ENCODE measurements at regions not wholly inside any gene's neighbourhood (a gene's known extent, or its start where the extent isn't known, plus 50 kb on each side); places are given as distances from the start of the nearest gene placed in this dataset.

GRCh38 chr2:239745386-239746227 is 279.5 kb downstream of the NDUFA10 start:
- no peak overlapping the region for H3K4me3 Mint-ChIP-seq
- no peaks in the 10 kb centered on the region for H3K9me3 Mint-ChIP-seq
- DNase-seq (ENCODE audit: low spot score in 2 of 2) (no peak), ATAC-seq (replicated peaks; ENCODE audit: extremely low read depth, poor library complexity, severe bottlenecking) (no peak)
- peaks cover 5% of the 10 kb centered on the region for H3K4me1 Mint-ChIP-seq
- no peaks in the 10 kb centered on the region for H3K27me3 Mint-ChIP-seq
- no peaks in the 10 kb centered on the region for H3K36me3 Mint-ChIP-seq (ENCODE audit: insufficient read depth)
- no peak overlapping the region for H3K27ac Mint-ChIP-seq (ENCODE audit: low read depth)

- ATAC-seq (replicated peaks; ENCODE audit: extremely low read depth, poor library complexity, severe bottlenecking) (no peak), DNase-seq (ENCODE audit: low spot score in 2 of 2) (no peak)
- no peaks in the 10 kb centered on the region for H3K9me3 Mint-ChIP-seq
- H3K4me1 Mint-ChIP-seq, result peaks cover 5% of the 10 kb centered on the region
- H3K36me3 Mint-ChIP-seq (ENCODE audit: insufficient read depth), result no peaks in the 10 kb centered on the region
- H3K27ac Mint-ChIP-seq (ENCODE audit: low read depth), result no peak overlapping the region
- no peak overlapping the region for H3K4me3 Mint-ChIP-seq
- no peaks in the 10 kb centered on the region for H3K27me3 Mint-ChIP-seq
Observed at GRCh38 chr2:239744706-239745340, 280.3 kb downstream of the NDUFA10 start.

GRCh38 chr2:239743206-239743605 is 281.9 kb downstream of the NDUFA10 start:
- ATAC-seq (replicated peaks; ENCODE audit: extremely low read depth, poor library complexity, severe bottlenecking) (no peak), DNase-seq (ENCODE audit: low spot score in 2 of 2) (no peak)
- Mint-ChIP-seq H3K27ac (ENCODE audit: low read depth) (no peak overlapping the region), H3K9me3 (no peaks in the 10 kb centered on the region), H3K36me3 (ENCODE audit: insufficient read depth) (no peaks in the 10 kb centered on the region), H3K4me3 (no peak overlapping the region), H3K4me1 (peaks cover 5% of the 10 kb centered on the region), H3K27me3 (no peaks in the 10 kb centered on the region)

DNA sequence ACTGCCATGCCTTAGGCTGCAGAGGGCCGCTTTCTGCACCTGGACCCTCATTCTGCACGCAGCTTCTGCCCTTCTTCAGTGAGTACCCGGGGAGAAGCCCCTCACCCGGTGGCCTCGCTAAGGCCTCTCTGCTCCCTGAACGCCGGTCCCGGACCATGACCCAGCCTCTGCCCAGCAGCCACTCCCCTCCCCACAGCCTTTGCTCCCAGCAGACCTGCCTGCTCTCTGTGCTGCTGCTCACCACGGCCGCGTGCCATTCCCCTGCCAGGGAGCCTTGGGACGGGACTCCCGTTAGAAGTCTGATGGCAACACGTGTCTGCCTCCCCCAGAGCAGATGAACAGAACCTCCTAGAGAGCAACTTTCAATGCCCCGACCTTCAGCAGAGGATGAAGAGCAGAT is 282.8 kb downstream of the NDUFA10 start:
- Mint-ChIP-seq H3K4me1 (peaks cover 2% of the 10 kb centered on the region), H3K9me3 (no peaks in the 10 kb centered on the region), H3K4me3 (no peak overlapping the region), H3K36me3 (ENCODE audit: insufficient read depth) (no peaks in the 10 kb centered on the region), H3K27me3 (no peaks in the 10 kb centered on the region), H3K27ac (ENCODE audit: low read depth) (no peak overlapping the region)
- DNase-seq (ENCODE audit: low spot score in 2 of 2) (no peak), ATAC-seq (replicated peaks; ENCODE audit: extremely low read depth, poor library complexity, severe bottlenecking) (no peak)

DNA sequence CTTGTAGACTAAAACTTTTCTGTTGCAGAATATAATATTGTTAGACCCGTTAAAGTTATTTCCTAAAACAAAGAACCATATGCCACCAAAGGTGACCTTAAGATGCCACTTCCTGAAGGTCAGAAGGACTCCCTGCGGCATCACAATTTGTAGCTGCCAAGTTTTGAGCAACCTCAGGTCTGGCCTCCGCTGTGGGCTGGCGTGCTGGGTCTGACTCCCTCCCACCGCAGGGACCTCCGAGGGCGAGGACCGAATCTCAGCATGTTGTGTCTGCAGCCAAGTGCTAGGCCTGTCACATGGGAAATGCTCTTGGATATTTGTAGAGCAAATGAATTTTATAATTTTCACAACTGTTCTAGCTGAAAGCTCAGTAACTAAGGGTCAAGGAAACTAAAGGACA is 285.9 kb downstream of the NDUFA10 start:
- ATAC-seq (replicated peaks; ENCODE audit: extremely low read depth, poor library complexity, severe bottlenecking), result no peak
- H3K4me3 Mint-ChIP-seq, result no peak overlapping the region

DNA sequence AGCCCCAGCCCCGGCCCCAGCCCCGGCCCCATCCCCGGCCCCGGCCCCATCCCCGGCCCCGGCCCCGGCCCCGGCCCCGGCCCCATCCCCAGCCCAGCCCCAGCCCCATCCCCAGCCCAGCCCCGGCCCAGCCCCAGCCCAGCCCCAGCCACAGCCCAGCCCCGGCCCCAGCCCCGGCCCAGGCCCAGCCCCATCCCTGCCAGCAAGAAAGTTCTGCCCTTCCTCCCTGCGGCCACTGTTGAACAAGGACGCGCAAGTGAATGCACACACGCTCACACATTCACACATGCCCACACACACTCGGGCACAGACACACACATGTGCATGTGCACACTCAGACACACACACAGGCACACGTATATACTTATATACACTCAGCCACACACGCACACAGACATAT is 287.0 kb downstream of the NDUFA10 start:
- Mint-ChIP-seq H3K4me1 (no peaks in the 10 kb centered on the region), H3K9me3 (no peaks in the 10 kb centered on the region), H3K4me3 (no peak overlapping the region), H3K27me3 (peaks cover 1% of the 10 kb centered on the region), H3K36me3 (ENCODE audit: insufficient read depth) (no peaks in the 10 kb centered on the region), H3K27ac (ENCODE audit: low read depth) (no peak overlapping the region)
- no peak for DNase-seq (ENCODE audit: low spot score in 2 of 2)
- ATAC-seq (replicated peaks; ENCODE audit: extremely low read depth, poor library complexity, severe bottlenecking), result no peak

More for the DNA sequence above, 285.9 kb downstream of the NDUFA10 start:
- no peak overlapping the region for H3K27ac Mint-ChIP-seq (ENCODE audit: low read depth)
- no peaks in the 10 kb centered on the region for H3K4me1 Mint-ChIP-seq
- H3K27me3 Mint-ChIP-seq, result no peaks in the 10 kb centered on the region
- no peaks in the 10 kb centered on the region for H3K36me3 Mint-ChIP-seq (ENCODE audit: insufficient read depth)
- no peaks in the 10 kb centered on the region for H3K9me3 Mint-ChIP-seq
- no peak for DNase-seq (ENCODE audit: low spot score in 2 of 2)

DNA sequence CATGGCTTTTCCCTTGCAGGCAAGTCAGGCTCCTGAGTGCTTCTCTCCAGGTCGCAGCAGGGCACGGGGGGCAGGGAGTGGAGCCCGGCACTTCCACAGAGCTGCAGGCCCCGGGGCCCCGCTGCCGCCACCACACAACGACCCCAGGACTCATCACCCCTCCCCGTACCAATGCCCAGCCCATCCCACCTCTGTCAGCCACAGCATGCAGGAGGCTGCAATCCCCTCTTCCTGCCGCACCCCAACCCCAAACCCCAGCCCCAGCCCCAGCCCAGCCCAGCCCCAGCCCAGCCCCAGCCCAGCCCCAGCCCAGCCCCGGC is 288.0 kb downstream of the NDUFA10 start:
- no peaks in the 10 kb centered on the region for H3K9me3 Mint-ChIP-seq
- ATAC-seq (replicated peaks; ENCODE audit: extremely low read depth, poor library complexity, severe bottlenecking) (no peak), DNase-seq (ENCODE audit: low spot score in 2 of 2) (no peak)
- peaks cover 12% of the 10 kb centered on the region for H3K27me3 Mint-ChIP-seq
- H3K4me1 Mint-ChIP-seq, result no peaks in the 10 kb centered on the region
- H3K27ac Mint-ChIP-seq (ENCODE audit: low read depth), result no peak overlapping the region
- no peak overlapping the region for H3K4me3 Mint-ChIP-seq
- no peaks in the 10 kb centered on the region for H3K36me3 Mint-ChIP-seq (ENCODE audit: insufficient read depth)

DNA sequence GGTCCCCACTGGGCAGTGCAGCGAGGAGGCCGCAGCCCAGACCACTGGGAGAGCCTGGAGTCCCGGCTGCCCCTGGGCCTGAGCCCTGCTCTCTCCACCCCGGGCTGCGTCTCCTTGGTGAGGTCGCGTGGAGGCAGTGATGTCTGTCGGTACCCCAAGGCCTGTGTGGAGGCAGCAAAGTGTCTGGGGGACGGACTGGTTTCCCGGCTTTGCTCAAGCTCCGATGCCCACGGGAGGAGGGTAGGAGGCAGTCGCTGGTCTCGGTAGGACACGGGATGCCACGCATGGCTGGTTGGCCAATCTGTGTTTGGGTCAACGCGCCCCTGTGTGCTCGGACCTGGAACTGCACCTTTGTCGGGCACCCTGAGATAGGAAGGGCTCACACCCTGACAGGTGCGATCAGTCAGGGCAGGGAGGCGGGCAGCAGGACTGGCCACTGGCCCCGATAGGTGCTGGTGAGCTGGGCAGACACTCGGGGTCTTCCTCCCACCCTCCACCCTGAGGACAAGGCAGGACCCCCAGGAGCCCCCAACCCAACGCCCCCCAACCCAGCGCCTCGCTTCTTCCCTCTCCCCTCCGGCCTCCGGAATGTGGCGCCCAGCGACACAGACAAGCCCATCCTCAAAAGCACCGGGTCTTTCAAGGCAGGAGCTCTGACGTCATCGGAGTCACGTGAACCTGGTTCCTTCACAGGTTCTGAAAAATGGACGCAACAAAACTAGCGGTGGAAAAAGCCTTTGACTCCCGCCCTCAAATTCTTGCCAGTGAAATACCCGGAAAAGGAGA is 288.6 kb downstream of the NDUFA10 start:
- ATAC-seq (replicated peaks; ENCODE audit: extremely low read depth, poor library complexity, severe bottlenecking), result no peak
- H3K9me3 Mint-ChIP-seq, result no peaks in the 10 kb centered on the region
- H3K4me1 Mint-ChIP-seq, result no peaks in the 10 kb centered on the region
- no peaks in the 10 kb centered on the region for H3K36me3 Mint-ChIP-seq (ENCODE audit: insufficient read depth)
- DNase-seq (ENCODE audit: low spot score in 2 of 2), result no peak
- peaks cover 17% of the 10 kb centered on the region for H3K27me3 Mint-ChIP-seq
- H3K4me3 Mint-ChIP-seq, result no peak overlapping the region
- no peak overlapping the region for H3K27ac Mint-ChIP-seq (ENCODE audit: low read depth)

GRCh38 chr2:239735829-239736357 is 289.2 kb downstream of the NDUFA10 start:
- Mint-ChIP-seq H3K27ac (ENCODE audit: low read depth) (no peak overlapping the region), H3K4me3 (no peak overlapping the region), H3K36me3 (ENCODE audit: insufficient read depth) (no peaks in the 10 kb centered on the region), H3K9me3 (no peaks in the 10 kb centered on the region), H3K27me3 (peaks cover 24% of the 10 kb centered on the region), H3K4me1 (peaks cover 4% of the 10 kb centered on the region)
- DNase-seq (ENCODE audit: low spot score in 2 of 2) (no peak), ATAC-seq (replicated peaks; ENCODE audit: extremely low read depth, poor library complexity, severe bottlenecking) (no peak)

- H3K27ac Mint-ChIP-seq (ENCODE audit: low read depth), result no peak overlapping the region
Observed at GRCh38 chr2:239735131-239735828, 289.9 kb downstream of the NDUFA10 start.

DNA sequence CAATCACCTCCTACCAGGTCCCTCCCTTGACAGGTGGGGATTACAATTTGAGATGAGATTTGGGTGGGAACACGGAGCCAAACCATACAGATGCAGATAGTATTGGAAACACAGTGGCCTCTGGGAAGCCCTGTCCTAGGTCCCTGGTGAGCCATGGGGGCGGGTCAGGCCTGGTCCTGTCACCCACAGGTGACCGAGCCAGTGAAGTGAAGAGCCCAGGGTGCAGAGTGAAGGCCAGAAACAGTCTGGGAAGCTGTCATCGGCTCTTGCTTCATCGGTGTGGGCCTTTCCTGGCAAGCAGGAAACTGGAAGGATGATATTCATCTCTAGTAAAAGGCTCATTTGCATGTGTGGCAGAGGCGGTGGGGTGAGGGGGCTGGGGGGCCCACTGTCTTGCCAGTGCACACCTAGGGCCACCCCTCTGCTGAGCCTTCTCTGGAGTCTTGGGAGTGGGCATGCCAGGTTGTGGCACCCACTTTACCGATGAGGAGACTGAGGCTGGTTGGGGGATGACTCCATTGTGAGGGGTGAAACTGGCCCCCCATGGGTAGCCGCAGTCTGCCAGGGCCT is 290.6 kb downstream of the NDUFA10 start:
- ATAC-seq (replicated peaks; ENCODE audit: extremely low read depth, poor library complexity, severe bottlenecking) (no peak), DNase-seq (ENCODE audit: low spot score in 2 of 2) (no peak)
- Mint-ChIP-seq H3K4me3 (no peak overlapping the region), H3K27me3 (peaks cover 28% of the 10 kb centered on the region), H3K36me3 (ENCODE audit: insufficient read depth) (no peaks in the 10 kb centered on the region), H3K27ac (ENCODE audit: low read depth) (no peak overlapping the region), H3K4me1 (peaks cover 11% of the 10 kb centered on the region), H3K9me3 (no peaks in the 10 kb centered on the region)

More at GRCh38 chr2:239735131-239735828, 289.9 kb downstream of the NDUFA10 start:
- H3K36me3 Mint-ChIP-seq (ENCODE audit: insufficient read depth), result no peaks in the 10 kb centered on the region
- ATAC-seq (replicated peaks; ENCODE audit: extremely low read depth, poor library complexity, severe bottlenecking) (no peak), DNase-seq (ENCODE audit: low spot score in 2 of 2) (no peak)
- peaks cover 28% of the 10 kb centered on the region for H3K27me3 Mint-ChIP-seq
- no peak overlapping the region for H3K4me3 Mint-ChIP-seq
- H3K4me1 Mint-ChIP-seq, result peaks cover 10% of the 10 kb centered on the region
- H3K9me3 Mint-ChIP-seq, result no peaks in the 10 kb centered on the region

DNA sequence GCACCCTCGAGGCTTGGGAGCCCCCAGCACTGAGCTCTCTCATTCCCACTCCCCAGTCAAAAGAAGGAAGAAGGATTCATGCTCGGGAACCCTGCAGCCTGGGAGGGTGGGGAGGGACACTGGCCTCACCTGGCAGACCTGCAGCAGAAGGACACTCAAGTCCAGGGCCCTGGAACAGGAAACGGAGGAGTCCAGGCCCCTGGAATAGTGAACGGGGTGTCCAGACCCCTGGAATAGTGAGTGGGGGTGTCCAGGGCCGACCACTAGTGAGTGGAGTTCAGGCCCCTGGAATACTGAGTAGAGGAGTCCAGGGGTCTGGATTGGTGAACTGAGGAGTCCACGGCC is 292.5 kb downstream of the NDUFA10 start:
- Mint-ChIP-seq H3K27ac (ENCODE audit: low read depth) (no peak overlapping the region), H3K27me3 (peaks cover 28% of the 10 kb centered on the region), H3K4me3 (no peak overlapping the region), H3K9me3 (no peaks in the 10 kb centered on the region), H3K4me1 (peaks cover 11% of the 10 kb centered on the region), H3K36me3 (ENCODE audit: insufficient read depth) (no peaks in the 10 kb centered on the region)
- DNase-seq (ENCODE audit: low spot score in 2 of 2), result no peak
- ATAC-seq (replicated peaks; ENCODE audit: extremely low read depth, poor library complexity, severe bottlenecking), result no peak

Data from central memory CD8-positive, alpha-beta T cell (primary cell).